K562 (cell line): ENCODE measurements at regions not wholly inside any gene's neighbourhood (a gene's known extent, or its start where the extent isn't known, plus 50 kb on each side); places are given as distances from the start of the nearest gene placed in this dataset.

Source experiments
- CBFA2T3 ChIP-seq: fragments of 450-650 bp; IDR thresholded peaks from 2 replicates; pipeline ENCODE4 v1.6.1; 2017
- DIDO1 ChIP-seq: fragments of 450-650 bp; IDR thresholded peaks from 2 replicates; pipeline ENCODE4 v1.6.1; 2016; ENCODE audit warnings: low read depth, missing biosample characterization, missing genetic modification characterization
- MYNN ChIP-seq, 2 experiments: sonication (generic); formaldehyde crosslinking in 1 of 2; IDR thresholded peaks; 2 replicates each; pipeline versions ENCODE4 v1.5.0 to v1.6.1; 2016 to 2020; ENCODE audit warnings: antibody characterized with exemption in 1 of 2, missing genetic modification reagents in 1 of 2
- NR2C1 ChIP-seq, 2 experiments: fragments of 450-650 bp; IDR thresholded peaks; 2 replicates each; pipeline ENCODE4 v1.6.1; 2017; ENCODE audit warnings: mild to moderate bottlenecking in 2 of 2, antibody characterized with exemption in 1 of 2, inconsistent platforms in 1 of 2, missing compliant biosample characterization in 1 of 2, missing genetic modification characterization in 1 of 2
- STAT5A ChIP-seq: IDR thresholded peaks from 2 replicates; pipeline ENCODE4 v1.6.1; 2012; ENCODE audit warnings: low read length, inconsistent platforms, borderline replicate concordance
- TCF3 ChIP-seq: sonication (generic); formaldehyde crosslinking; IDR thresholded peaks from 2 replicates; pipeline ENCODE4 v1.4.0; 2020; ENCODE audit warnings: mild to moderate bottlenecking, missing genetic modification reagents
- TSC22D4 ChIP-seq: fragments of 450-650 bp; IDR thresholded peaks from 2 replicates; pipeline ENCODE4 v1.6.1; 2016; ENCODE audit warnings: missing genetic modification characterization, missing biosample characterization, control low read depth
- TF ChIP-seq, protein P1 (sequence below), 2 experiments: fragments of 450-650 bp in 1 of 2; sonication (generic) in 1 of 2; formaldehyde crosslinking in 1 of 2; IDR thresholded peaks in 1 of 2; conservative IDR thresholded peaks in 1 of 2; 2 replicates each; pipeline versions ENCODE4 v1.6.1 to v1.8.1; 2016 to 2023; ENCODE audit warnings: mild to moderate bottlenecking in 2 of 2, moderate library complexity in 2 of 2, inconsistent platforms in 1 of 2, missing genetic modification reagents in 1 of 2
- TF ChIP-seq, protein P2 (sequence below), 2 experiments: fragments of 450-650 bp; conservative IDR thresholded peaks; 2 replicates each; pipeline ENCODE4 v1.6.1; 2017; ENCODE audit warnings: mild to moderate bottlenecking in 2 of 2, moderate library complexity in 2 of 2

DNA sequence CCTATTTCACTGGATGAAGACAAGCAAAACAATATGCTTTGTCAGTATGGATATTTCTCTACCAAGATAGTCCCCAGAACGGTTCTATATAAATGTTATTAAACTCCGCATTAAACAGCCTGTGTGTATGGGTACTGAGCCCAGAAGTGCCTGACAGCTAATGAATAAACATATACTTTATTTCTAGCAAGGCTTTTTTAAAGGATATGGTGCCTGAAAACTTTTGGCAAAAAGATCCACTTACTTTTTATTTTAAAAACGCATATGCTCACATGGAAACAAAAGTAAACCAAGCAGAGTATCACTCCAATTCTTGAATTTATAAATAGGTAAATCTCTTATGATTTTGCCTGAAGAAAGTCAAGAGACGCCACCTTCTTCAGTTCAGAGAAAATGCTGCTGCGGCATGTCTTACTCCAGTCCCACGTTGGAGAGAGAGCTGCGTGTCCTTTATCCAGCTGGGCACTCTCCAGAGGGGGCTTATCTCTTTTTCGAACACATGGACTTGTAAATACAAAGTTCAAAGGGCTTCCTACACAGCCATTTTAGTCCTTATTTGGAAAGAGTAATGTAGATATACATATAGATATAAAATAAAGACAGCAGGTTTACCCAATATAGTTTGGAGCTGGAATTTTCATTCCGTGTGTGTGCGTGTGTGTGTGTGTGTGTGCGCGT, 264.2 kb downstream of the ADAMTS20 start (continued):
- TF ChIP-seq TSC22D4 (no peak), TCF3 (CRISPR knock-in tag) (peak; percentile 57), MYNN (IDR thresholded peaks at IDR 0.05) (no peak), MYNN (CRISPR knock-in tag; IDR thresholded peaks at IDR 0.05) (no peak), DIDO1 (tag) (no peak), CBFA2T3 (peak; percentile 32), STAT5A (no peak), NR2C1 (IDR thresholded peaks at IDR 0.05) (no peak), NR2C1 (tag; IDR thresholded peaks at IDR 0.05) (0 out of 2 replicates have a peak, but pooled peaks have one; percentile 52)
- TF ChIP-seq, protein P1, sequence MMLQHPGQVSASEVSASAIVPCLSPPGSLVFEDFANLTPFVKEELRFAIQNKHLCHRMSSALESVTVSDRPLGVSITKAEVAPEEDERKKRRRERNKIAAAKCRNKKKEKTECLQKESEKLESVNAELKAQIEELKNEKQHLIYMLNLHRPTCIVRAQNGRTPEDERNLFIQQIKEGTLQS (IDR thresholded peaks at IDR 0.05) = no peak
- TF ChIP-seq, protein P1 (CRISPR knock-in tag; conservative IDR thresholded peaks at IDR 0.05) = no peak
- TF ChIP-seq, protein P2, sequence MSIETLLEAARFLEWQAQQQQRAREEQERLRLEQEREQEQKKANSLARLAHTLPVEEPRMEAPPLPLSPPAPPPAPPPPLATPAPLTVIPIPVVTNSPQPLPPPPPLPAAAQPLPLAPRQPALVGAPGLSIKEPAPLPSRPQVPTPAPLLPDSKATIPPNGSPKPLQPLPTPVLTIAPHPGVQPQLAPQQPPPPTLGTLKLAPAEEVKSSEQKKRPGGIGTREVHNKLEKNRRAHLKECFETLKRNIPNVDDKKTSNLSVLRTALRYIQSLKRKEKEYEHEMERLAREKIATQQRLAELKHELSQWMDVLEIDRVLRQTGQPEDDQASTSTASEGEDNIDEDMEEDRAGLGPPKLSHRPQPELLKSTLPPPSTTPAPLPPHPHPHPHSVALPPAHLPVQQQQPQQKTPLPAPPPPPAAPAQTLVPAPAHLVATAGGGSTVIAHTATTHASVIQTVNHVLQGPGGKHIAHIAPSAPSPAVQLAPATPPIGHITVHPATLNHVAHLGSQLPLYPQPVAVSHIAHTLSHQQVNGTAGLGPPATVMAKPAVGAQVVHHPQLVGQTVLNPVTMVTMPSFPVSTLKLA (conservative IDR thresholded peaks at IDR 0.05) = peak in 1 of 2 experiments; percentile 41; a peak in 2 of 4 replicates
